HS-5 (cell line): ENCODE measurements at regions not wholly inside any gene's neighbourhood (a gene's known extent, or its start where the extent isn't known, plus 50 kb on each side); places are given as distances from the start of the nearest gene placed in this dataset.
"Not testable (repeated sequence)": the region's sequence is repeated elsewhere in the genome, so short reads cannot be mapped to it uniquely, and the experiment has no call there.

Experiments used
- DNase-seq: peaks from one replicate; pipeline ENCODE4 v3.0.0-alpha.2; 2012; ENCODE audit warnings: low read depth

DNA sequence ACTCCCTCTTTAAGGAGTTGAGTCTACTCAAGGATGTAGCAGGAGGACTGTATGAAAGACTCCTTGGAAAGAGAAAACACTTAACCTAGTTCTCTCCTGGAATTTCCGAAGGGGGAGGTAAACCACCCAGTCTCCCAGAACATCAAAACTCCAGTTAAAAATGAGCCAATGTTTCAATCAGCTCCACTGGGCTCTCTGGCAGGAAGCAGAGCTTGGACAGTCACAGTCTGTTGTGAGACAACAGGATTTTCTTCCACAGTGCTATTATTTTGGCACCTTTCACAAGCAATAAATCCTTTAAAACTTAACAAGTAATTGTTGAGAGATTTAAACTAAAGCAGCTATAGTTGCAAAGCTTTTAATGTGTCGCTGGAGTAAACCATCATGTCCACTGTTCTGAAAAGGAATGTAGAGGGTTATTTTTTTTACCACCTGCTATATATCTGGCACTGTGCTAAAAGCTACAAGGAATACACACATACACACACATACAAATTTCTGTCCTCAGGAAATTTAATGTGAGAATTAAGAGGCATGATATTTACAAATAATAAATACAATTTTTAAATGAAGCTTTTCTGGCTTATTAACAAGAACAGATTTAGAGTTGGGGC lies 229.2 kb upstream of the INTU start:
- DNase-seq: no peak

DNA sequence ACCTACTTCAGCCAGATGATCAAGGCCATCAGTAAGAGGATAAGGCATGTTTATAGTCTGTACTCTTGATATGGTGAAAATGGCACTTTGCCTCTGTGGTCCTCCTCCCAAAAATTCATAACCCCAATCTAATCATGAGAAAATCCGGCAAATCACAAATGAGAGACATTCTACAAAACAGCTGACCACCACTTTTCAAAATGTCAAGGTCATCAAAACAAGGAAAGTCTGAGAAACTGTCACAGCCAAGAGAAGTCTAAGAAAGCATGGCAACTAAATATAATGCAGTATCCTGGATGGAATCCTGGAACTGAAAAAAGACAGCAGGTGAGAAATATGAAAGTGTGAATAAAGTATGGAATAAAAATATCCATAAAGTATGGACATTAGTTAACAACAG lies 226.6 kb upstream of the INTU start:
- DNase-seq: no peak

DNA sequence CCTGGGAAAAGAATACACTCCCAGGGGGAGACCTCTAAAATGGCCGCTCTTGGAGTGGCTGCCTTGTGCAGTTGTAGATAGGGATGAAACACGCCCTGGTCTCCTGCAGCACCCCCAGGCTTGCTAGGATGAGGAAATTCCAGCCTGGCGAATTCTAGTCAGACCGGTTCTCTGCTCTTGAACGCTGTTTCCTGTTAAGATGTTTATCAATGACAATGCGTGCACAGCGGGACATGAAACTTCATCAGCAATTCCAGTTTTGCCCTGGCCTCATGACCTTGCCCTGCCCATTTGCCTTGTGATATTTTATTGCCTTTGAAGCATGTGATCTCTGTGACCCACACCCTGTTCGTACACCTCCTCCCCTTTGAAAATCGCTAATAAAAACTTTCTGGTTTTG lies 225.2 kb upstream of the INTU start:
- DNase-seq: not testable (repeated sequence)

DNA sequence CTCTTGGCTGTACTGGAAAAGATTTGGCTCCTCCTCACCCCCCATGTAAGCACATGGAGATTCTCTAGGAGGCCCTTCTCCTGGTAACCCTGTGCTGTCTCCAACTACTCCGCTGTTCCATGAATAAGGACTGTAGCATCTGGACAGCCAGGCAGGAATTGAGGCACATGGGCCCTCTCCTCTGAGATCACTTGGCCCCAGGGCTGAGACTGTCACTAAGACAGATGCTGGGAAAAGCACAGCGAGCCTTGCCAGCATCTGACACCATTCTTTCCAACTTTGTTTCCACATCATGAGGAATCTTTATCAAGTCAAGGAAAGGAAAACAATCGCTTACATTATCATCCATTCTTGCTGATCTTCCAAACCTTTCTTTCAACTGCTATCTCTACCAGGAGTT lies 222.6 kb upstream of the INTU start:
- DNase-seq: no peak

DNA sequence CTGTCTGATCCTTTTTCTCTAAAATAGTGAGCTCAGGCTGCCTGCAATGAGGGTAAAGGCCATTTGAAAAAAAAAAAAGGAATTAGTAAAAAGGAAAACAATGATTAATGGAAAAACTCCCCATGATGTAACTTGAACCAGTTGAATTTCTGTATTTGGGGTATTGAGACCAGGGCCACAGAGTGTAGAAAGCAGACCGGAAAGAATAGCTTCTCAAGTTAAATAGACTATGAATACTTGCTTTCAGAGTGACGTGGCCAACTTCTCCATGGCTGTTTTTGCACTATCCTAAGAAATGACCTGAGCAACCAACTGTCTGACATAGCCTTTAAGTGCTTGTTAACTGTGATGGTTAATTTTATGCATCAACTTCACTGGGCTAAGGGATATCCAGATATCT lies 222.1 kb upstream of the INTU start:
- DNase-seq: no peak

DNA sequence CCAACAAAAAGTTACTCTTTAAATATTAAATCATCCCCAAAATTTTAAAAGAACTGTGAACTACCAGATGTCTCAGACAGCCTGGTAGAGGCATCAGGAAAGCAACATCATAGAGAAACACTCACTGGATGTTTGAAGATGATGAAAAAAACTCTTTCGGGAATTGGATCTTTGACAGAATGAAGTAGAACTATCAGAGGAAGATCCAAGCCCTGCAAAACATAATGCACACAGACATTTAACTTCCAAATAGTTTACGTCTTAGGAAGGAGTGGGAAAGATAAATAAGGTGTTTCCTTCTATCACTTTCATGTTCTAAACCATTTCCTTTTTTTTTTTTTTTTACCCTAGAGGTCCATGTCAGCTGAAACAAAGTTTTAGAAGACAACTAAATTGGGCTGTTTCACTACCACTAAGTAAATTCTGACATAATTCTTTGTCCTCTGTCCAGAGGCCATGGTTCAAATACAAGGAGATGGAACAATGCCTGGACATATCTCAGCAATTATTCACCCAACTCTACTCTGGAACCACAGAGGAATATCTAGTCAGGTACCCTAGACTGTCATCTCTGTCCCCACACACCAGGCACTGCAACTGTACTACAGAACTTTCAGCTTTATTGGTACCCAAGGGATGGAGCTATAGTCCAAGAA lies 217.7 kb upstream of the INTU start:
- DNase-seq: no peak

DNA sequence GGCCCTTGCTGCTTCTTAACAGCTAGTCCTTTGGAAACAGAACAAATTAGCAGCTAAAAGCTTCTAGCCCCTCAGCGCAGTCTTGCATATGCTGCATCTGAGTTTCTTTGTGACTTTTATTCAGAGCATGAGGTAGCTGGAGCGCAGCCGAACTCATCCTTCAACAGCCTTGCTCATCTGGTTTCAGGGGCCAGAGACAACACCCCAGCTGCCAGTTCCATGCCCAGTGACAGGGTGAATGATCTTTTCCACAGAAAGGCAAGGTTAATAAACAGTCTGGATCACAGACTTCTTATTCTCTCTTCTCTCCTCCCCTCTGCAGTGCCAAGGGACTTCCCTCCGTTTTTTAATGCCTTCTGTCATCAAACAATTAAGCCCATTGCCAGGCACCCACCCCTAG lies 216.6 kb upstream of the INTU start:
- DNase-seq: no peak

DNA sequence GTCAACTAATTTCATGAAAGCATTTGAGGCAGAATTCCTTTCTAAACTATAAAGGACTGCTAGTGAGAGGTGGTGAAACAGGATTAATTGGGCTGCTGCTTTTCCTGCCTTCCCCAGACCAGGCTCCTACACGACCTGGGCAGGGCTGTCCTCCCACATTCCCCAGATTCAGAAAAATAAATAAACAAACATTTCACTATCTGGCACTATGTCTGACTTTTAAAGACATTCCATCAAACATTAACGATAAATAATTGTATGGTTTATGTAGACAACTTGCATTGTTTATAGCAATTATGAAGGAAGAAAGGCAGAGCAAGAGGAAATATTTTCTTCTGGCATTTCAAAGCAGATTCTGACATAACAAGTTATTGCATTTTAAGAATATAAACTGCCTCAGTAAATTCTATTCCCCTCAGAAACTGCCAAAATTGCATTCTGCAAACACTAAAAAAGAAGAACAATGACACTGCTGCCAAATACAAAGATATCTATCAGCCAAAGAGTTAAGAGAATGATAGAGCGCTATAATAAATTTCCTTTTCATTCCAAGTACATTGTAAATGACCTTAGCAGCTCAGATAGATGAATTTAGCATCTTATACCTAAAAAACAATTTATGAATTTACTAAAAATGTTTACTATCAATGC lies 214.7 kb upstream of the INTU start:
- DNase-seq: no peak

DNA sequence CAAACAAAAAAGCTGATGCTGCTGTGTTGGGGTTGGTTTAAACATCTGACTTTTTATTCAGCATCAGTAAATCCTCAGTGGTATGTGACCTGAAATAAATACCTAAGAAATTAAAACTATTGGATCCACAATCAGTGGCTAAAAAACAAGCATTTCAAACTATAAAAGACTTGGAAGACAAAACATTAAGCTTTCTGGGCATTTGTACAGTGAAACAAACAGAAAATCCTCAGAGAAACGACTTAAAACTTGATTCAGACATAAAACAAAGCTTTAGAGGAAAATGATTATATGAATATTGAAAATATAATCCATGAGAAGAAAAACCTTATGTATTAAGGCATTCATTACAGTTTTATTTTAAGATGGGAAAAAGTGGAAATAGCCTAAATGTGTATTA lies 213.3 kb upstream of the INTU start:
- DNase-seq: no peak

DNA sequence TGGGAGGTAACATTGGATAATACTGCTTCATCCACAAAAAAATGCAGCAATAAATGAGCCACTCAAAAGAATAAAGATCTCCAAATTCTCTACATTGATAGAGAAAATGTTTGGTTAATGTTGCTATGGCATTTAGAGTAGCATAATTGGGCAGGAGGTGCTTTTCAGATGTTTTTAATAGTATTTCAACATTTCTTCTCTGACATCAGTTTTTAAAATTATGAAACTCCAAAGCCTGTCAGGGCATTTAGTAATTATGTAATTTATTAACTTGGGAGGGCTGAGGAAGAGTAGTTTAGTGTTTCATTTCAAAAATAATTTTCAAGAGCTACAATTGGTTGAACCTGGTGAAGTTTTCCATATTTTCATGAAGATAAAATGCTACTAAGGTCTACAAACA lies 211.3 kb upstream of the INTU start:
- DNase-seq: no peak

DNA sequence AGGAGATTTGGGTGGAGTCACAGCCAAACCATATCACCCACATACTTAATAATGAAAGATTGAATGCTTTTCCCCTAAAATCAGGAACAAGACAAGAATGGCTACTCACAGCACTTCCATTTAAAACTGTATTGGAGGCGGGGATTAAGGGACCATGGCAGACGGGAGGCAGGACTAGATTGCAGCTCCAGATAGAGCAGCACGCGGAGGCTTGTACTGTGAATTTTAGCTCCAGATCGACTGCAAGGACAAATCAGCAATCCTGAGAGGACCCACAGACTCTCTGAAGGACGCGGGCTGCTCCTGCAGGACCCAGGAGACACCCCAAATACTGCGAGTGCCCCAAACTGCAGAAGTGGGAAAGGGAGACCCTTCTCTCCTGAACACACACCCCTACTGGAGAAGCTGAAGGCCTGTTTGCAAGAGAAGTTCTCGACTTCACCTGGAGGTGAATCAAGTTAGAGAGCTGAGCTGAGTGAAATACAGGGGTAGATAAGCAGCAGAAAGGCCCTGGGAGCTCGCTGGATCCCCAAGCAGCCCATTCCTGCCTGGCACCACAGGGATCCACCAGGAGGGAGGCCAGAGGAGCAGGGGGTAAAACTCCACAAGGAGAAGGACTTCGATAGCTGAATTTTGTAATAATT lies 207.4 kb upstream of the INTU start:
- no peak for DNase-seq

DNA sequence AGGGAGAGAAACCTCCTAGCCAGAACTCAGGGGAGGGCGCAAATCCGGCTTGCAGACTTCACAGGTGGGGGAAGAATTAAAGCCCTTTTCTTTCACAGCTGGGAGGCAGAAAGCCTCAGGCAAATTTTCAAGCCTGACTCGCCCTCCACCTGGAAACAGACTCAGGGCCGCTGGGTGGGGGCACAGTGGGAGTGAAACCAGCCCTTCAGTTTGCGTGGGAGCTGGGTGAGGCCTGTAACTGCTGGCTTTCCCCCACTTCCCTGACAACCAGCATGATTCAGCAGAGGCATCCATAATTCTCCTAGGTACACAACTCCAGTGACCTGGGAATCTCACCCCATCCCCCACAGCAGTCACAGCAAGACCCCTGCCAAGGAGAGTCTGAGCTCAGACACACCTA lies 206.9 kb upstream of the INTU start:
- no peak for DNase-seq

DNA sequence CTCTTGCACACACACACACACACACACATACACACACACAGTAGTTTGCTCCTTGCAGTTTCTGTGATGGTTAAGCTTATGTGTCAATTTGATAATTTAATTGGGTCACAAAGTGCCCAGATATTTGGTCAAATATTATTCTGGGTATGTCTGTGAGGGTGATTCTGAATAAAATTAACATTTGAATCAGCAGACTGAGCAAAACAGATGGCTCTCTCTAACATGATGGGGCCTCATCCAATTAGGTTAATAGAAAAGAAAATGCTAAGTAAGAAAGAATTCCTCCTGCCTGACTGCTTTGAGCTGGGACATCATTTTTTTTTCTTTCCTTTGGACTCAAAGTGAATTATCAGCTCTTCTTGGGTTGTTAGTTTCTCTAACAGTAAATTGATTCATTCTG lies 191.2 kb upstream of the INTU start:
- DNase-seq: no peak

DNA sequence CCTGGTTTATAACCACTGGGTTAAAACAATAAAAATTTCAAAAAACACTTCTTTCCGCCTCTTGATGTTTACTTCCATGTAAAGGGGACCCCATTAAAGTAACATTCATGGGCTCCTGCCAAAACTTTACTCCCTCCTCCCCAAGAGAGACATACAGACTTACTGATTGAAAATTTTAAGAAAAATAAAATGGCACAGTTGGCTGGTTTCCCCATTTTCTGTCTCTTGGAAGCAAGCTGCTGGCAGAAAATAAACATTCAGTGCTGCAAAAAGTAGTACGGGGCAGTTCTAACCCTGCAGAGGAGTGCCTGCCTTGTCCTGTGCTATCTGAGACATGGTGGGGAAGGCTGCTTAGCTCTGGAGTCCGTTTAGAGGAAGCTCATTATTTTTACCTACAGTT lies 187.3 kb upstream of the INTU start:
- DNase-seq: no peak

DNA sequence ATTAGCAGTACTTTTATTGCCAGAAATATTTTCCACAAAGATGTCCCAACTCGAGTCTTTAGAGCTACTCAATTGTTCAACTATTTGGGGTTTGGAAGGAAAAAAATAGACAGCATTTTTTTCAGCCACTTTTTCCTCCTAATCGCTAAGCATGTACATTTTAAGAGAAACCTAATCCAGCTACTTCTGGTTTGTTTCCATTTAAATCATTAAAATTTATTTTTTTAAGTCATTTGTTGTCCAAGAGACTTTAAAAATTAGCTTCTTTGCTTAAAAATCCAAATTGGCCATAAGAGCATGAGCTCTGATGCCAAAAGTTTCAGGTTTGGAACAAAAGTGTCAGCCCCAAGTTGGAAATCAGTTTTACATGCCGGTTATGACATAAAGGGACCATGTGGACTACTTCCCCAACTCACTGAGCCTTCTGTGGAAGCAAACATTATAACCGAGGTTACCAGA lies 186.3 kb upstream of the INTU start:
- DNase-seq: no peak

DNA sequence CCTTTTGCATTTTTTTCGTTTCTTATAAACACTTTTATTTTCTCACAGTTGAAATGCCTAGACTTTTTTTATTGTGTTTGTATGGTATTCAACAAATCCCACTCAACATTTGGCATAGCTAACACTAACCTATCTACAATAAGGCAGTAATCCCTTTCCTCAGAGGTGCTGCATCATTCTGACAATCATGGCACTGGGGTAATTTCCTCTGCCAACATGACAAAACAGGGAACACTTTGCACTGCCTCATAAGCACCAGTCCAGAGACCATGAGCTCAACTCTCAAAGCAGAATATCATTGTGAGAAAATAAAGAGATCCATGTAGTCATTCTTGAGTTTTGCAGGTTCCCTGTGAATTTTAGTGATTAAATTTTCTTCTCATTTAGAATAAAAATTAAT lies 183.8 kb upstream of the INTU start:
- no peak for DNase-seq

DNA sequence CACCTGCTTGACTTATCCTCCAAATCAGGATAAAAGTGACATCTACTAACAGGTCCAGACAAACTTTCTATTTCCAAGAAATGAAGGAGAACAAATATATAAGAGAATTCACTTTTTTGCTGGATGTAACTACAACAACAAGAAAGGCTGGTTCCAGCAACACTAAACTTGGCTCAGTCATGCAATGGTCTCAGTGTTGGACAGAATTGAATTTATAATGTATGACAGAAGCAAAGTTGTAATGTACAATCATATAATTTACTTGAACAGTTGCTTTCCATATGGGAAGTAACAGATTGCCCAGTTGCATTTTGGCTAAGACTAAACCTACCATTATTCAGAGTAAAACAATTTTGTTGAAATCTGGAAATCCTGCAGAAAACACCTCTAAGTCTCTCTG lies 183.3 kb upstream of the INTU start:
- no peak for DNase-seq

DNA sequence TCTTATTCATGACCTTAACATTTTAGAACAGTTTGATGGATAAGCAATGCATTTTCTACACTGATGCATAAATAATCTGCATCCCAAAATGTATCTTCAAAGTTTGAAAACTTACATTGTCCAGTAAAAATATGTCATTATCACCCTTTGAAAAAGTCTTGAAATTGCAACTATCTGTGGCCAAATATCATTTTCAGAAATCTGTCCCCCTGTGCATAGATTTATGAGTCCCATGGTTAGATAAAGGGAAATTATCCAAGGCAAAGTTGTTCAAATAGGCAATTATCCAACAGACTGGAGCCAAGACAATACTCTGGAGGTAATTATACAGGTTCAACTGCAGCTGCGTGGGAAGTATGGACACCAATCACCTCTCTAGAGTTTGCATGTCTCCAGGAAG lies 182.5 kb upstream of the INTU start:
- no peak for DNase-seq

DNA sequence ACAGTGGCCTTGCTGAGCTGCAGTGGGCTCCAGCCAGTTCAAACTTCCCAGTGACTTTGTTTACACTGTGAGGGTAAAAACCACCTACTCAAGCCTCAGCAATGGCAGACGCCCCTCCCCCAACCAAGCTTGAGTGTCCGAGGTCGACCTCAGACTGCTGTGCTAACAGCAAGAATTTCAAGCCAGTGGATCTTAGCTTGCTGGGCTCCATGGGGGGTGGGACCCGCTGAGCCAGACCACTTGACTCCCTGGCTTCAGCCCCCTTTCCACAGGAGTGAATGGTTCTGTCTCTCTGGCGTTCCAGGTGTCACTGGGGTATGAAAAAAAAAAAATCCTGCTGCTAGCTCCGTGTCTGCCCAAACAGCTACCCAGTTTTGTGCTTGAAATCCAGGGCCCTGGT lies 168.9 kb upstream of the INTU start:
- DNase-seq: no peak

DNA sequence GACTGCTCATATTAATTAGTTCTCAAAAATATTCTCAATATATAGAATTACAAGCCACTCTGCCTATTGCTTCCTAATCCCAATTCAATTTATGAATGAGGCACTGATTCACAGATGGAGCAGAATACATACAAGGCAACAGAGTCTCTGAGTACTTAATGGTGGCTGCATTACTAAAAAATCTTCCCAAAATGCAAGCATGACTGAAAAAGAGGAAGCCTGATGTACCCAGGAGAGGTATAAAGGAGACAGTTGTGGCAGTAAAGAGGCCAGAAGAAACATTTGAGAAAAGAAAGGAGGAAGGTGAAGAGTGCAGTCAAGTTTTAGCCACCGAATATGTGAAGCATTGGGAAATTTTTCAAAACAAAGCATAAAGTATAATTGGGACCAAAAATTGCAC lies 163.2 kb upstream of the INTU start:
- no peak for DNase-seq

DNA sequence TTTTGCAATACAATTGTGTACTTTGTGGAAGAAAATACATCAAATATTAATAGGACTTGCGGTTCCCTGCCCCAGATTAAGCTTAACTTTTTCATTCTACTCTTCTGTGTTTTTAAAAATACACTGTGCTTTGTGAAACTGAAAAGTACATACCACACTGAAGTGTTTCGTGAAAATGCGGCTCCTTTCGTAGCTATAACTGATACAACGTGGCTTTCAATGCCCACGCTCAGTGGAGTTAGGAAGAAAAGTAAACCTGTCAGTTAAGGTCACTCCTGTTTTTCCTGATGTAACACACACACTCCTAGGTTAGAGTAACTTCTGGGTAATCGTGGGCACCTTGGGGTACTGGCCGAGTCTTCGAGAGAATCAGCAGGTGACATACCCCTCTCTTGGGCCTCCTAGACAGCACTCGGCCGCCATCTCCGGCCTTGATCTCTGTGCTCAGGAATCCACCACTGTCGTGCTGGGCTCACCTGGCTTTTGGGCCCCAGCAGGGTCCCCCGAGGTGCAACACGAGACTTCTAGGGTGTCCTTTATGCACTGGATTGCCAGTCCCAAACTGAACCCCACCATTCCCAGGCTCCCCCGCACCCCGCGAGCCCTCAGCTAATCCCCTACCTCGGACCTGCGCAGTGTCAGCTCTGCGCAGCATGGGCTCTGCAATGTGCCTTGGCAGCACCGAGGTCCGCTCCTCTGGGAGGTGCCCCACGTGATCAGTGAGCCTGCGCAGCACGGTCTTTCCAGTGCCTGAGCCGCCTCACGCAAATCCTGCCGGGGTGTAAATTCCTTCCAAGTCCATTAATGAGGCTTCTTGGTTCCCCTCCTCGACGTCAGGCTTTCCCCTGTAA lies 162.6 kb upstream of the INTU start:
- DNase-seq: no peak

DNA sequence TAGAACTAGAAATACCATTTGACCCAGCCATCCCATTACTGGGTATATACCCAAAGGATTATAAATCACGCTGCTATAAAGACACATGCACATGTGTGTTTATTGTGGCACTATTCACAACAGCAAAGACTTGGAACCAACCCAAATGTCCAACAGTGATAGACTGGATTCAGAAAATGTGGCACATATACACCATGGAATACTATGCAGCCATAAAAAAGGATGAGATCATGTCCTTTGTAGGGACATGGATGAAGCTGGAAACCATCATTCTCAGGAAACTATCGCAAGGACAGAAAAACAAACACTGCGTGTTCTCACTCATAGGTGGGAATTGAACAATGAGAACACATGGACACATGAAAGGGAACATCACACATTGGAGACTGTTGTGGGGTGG lies 154.5 kb upstream of the INTU start:
- DNase-seq: not testable (repeated sequence)
